A673 (cell line): ENCODE measurements at regions not wholly inside any gene's neighbourhood (a gene's known extent, or its start where the extent isn't known, plus 50 kb on each side); places are given as distances from the start of the nearest gene placed in this dataset.

Experiments
- EZH2 ChIP-seq: fragments of 200-600 bp; sonication (generic); IDR thresholded peaks from 2 replicates; pipeline ENCODE4 v1.6.1; 2017; ENCODE audit warnings: borderline replicate concordance, low read depth, mild to moderate bottlenecking, mixed read lengths, antibody characterized with exemption, low read length; ENCODE audit not compliant: poor library complexity, severe bottlenecking
- TF ChIP-seq, protein P1 (sequence below): fragments of 300-800, 200-600 bp; sonication (generic); conservative IDR thresholded peaks from 2 replicates; pipeline ENCODE4 v1.5.1; 2017; ENCODE audit warnings: low read depth, mild to moderate bottlenecking, antibody characterized with exemption, low read length, moderate library complexity, mixed read lengths

GRCh38 chr2:15763822-15764682, 172.4 kb downstream of the DDX1 start:
- TF ChIP-seq, protein P1, sequence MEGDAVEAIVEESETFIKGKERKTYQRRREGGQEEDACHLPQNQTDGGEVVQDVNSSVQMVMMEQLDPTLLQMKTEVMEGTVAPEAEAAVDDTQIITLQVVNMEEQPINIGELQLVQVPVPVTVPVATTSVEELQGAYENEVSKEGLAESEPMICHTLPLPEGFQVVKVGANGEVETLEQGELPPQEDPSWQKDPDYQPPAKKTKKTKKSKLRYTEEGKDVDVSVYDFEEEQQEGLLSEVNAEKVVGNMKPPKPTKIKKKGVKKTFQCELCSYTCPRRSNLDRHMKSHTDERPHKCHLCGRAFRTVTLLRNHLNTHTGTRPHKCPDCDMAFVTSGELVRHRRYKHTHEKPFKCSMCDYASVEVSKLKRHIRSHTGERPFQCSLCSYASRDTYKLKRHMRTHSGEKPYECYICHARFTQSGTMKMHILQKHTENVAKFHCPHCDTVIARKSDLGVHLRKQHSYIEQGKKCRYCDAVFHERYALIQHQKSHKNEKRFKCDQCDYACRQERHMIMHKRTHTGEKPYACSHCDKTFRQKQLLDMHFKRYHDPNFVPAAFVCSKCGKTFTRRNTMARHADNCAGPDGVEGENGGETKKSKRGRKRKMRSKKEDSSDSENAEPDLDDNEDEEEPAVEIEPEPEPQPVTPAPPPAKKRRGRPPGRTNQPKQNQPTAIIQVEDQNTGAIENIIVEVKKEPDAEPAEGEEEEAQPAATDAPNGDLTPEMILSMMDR: no peak
- TF ChIP-seq EZH2: no peak
